H1 (cell line): ENCODE measurements at regions not wholly inside any gene's neighbourhood (a gene's known extent, or its start where the extent isn't known, plus 50 kb on each side); places are given as distances from the start of the nearest gene placed in this dataset.

Source experiments
- GTF2F1 ChIP-seq: IDR thresholded peaks from 2 replicates; pipeline ENCODE4 v1.6.1; 2012; ENCODE audit warnings: low read depth, low read length, improper control_type of control experiment, borderline replicate concordance
- POLR2AphosphoS5 ChIP-seq: IDR thresholded peaks from 2 replicates; pipeline ENCODE4 v1.6.1; 2011; ENCODE audit warnings: low read depth, low read length
- TBP ChIP-seq: IDR thresholded peaks from 2 replicates; pipeline ENCODE4 v1.6.1; 2011; ENCODE audit warnings: low read depth, low read length, improper control_type of control experiment
- TF ChIP-seq, protein P1 (sequence below): fragments of 300-600 bp; sonication (generic); IDR thresholded peaks from 2 replicates; pipeline ENCODE4 v1.7.1; 2012; ENCODE audit warnings: low read length, moderate library complexity, mild to moderate bottlenecking, inconsistent platforms; ENCODE audit not compliant: insufficient replicate concordance
- TF ChIP-seq, protein P2 (sequence below), 3 experiments: IDR thresholded peaks; 1 replicate in 2 of 3; 2 replicates in 1 of 3; pipeline versions ENCODE4 v1.5.1 to v1.6.1; 2011; ENCODE audit warnings: low read length in 3 of 3, mild to moderate bottlenecking in 3 of 3, inconsistent platforms in 2 of 3, low read depth in 1 of 3, moderate library complexity in 1 of 3; ENCODE audit not compliant: insufficient read depth in 1 of 3; ENCODE audit errors: control extremely low read depth in 1 of 3
- TF ChIP-seq, protein P3 (sequence below): IDR thresholded peaks from 2 replicates; pipeline ENCODE4 v1.6.1; 2012; ENCODE audit warnings: inconsistent platforms

DNA sequence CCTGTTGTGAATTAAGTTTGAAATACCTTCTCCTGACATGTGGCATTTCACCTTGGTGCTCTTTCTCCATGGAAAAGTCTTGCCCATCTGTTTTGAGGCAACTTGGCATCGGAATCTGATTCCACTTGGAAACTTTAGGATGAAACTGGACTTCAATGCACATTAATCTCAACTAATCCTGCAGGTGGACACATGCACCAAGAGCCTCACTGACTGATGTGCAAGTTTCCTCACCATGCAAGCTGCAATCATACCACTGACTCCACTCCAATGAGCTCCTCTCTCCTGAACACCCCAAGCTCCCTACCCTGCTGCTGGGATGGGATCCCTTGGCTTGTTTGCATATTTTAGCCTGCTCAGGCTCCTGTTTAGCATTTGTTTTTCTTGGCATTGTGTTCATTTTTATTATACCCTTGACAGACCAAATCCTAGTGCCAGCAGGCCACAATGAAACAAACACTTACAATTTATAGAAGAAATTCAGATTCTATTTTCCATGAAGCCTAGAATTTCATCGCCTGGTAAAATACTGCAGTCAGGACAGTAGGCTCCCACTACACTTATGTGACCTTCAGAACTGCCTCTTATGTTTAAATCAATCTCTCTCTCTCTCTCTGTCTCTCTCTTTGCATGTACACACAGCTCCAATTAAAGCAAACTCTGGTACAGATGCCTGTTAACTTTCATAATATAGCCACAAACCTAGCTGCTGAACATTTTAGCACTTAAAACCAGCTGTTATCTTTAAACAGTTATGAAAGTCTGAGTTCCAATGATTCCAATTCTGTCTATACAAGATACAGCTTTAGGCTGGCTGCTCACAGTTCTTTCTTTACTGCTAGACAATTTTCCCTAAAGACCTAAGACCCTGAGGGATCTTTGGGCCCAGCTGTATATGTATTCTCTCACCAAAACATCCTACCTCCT is 141.5 kb downstream of the OSR1 start (continued):
- TF ChIP-seq, protein P1, sequence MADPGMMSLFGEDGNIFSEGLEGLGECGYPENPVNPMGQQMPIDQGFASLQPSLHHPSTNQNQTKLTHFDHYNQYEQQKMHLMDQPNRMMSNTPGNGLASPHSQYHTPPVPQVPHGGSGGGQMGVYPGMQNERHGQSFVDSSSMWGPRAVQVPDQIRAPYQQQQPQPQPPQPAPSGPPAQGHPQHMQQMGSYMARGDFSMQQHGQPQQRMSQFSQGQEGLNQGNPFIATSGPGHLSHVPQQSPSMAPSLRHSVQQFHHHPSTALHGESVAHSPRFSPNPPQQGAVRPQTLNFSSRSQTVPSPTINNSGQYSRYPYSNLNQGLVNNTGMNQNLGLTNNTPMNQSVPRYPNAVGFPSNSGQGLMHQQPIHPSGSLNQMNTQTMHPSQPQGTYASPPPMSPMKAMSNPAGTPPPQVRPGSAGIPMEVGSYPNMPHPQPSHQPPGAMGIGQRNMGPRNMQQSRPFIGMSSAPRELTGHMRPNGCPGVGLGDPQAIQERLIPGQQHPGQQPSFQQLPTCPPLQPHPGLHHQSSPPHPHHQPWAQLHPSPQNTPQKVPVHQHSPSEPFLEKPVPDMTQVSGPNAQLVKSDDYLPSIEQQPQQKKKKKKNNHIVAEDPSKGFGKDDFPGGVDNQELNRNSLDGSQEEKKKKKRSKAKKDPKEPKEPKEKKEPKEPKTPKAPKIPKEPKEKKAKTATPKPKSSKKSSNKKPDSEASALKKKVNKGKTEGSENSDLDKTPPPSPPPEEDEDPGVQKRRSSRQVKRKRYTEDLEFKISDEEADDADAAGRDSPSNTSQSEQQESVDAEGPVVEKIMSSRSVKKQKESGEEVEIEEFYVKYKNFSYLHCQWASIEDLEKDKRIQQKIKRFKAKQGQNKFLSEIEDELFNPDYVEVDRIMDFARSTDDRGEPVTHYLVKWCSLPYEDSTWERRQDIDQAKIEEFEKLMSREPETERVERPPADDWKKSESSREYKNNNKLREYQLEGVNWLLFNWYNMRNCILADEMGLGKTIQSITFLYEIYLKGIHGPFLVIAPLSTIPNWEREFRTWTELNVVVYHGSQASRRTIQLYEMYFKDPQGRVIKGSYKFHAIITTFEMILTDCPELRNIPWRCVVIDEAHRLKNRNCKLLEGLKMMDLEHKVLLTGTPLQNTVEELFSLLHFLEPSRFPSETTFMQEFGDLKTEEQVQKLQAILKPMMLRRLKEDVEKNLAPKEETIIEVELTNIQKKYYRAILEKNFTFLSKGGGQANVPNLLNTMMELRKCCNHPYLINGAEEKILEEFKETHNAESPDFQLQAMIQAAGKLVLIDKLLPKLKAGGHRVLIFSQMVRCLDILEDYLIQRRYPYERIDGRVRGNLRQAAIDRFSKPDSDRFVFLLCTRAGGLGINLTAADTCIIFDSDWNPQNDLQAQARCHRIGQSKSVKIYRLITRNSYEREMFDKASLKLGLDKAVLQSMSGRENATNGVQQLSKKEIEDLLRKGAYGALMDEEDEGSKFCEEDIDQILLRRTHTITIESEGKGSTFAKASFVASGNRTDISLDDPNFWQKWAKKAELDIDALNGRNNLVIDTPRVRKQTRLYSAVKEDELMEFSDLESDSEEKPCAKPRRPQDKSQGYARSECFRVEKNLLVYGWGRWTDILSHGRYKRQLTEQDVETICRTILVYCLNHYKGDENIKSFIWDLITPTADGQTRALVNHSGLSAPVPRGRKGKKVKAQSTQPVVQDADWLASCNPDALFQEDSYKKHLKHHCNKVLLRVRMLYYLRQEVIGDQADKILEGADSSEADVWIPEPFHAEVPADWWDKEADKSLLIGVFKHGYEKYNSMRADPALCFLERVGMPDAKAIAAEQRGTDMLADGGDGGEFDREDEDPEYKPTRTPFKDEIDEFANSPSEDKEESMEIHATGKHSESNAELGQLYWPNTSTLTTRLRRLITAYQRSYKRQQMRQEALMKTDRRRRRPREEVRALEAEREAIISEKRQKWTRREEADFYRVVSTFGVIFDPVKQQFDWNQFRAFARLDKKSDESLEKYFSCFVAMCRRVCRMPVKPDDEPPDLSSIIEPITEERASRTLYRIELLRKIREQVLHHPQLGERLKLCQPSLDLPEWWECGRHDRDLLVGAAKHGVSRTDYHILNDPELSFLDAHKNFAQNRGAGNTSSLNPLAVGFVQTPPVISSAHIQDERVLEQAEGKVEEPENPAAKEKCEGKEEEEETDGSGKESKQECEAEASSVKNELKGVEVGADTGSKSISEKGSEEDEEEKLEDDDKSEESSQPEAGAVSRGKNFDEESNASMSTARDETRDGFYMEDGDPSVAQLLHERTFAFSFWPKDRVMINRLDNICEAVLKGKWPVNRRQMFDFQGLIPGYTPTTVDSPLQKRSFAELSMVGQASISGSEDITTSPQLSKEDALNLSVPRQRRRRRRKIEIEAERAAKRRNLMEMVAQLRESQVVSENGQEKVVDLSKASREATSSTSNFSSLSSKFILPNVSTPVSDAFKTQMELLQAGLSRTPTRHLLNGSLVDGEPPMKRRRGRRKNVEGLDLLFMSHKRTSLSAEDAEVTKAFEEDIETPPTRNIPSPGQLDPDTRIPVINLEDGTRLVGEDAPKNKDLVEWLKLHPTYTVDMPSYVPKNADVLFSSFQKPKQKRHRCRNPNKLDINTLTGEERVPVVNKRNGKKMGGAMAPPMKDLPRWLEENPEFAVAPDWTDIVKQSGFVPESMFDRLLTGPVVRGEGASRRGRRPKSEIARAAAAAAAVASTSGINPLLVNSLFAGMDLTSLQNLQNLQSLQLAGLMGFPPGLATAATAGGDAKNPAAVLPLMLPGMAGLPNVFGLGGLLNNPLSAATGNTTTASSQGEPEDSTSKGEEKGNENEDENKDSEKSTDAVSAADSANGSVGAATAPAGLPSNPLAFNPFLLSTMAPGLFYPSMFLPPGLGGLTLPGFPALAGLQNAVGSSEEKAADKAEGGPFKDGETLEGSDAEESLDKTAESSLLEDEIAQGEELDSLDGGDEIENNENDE = no peak
- TF ChIP-seq TBP (no peak), POLR2AphosphoS5 (no peak), GTF2F1 (no peak)
- TF ChIP-seq, protein P2, sequence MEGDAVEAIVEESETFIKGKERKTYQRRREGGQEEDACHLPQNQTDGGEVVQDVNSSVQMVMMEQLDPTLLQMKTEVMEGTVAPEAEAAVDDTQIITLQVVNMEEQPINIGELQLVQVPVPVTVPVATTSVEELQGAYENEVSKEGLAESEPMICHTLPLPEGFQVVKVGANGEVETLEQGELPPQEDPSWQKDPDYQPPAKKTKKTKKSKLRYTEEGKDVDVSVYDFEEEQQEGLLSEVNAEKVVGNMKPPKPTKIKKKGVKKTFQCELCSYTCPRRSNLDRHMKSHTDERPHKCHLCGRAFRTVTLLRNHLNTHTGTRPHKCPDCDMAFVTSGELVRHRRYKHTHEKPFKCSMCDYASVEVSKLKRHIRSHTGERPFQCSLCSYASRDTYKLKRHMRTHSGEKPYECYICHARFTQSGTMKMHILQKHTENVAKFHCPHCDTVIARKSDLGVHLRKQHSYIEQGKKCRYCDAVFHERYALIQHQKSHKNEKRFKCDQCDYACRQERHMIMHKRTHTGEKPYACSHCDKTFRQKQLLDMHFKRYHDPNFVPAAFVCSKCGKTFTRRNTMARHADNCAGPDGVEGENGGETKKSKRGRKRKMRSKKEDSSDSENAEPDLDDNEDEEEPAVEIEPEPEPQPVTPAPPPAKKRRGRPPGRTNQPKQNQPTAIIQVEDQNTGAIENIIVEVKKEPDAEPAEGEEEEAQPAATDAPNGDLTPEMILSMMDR (IDR thresholded peaks at IDR 0.05; ENCODE audit: control extremely low read depth in 1 of 3, insufficient read depth in 1 of 3, low read depth in 1 of 3, low read length in 3 of 3) = no peak
- TF ChIP-seq, protein P3, sequence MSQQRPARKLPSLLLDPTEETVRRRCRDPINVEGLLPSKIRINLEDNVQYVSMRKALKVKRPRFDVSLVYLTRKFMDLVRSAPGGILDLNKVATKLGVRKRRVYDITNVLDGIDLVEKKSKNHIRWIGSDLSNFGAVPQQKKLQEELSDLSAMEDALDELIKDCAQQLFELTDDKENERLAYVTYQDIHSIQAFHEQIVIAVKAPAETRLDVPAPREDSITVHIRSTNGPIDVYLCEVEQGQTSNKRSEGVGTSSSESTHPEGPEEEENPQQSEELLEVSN = no peak
